ENCODE measurements at regions not wholly inside any gene's neighbourhood (a gene's known extent, or its start where the extent isn't known, plus 50 kb on each side); places are given as distances from the start of the nearest gene placed in this dataset.
A peak's percentile ranks its signal among the peaks of the same experiment; 100 is the strongest.

GRCh38 chr14:34322940-34323418 is 139.1 kb downstream of the SPTSSA start (continued):
- TF ChIP-seq RAD21 (CRISPR knock-in tag; conservative IDR thresholded peaks at IDR 0.05 in 1 of 2, IDR thresholded peaks at IDR 0.05 in 1 of 2) (peak; percentile 22 to 39; a peak in 2 of 4 replicates), DACH1 (IDR thresholded peaks at IDR 0.05; ENCODE audit: partially characterized antibody) (no peak)

- Histone ChIP-seq H3K27me3 (ENCODE audit: control insufficient read depth in 2 of 2, insufficient read depth in 2 of 2, low read length in 2 of 2) (peaks cover 0 to 5% of the 10 kb centered on the region in 2 experiments; a peak in 2 of 5 replicates), H3K27ac (ENCODE audit: extremely low read depth, low read depth, low read length) (no peak overlapping the region)
- BruUV-seq (replicated peaks) = no TSS peak
Observed at GRCh38 chr14:34319140-34319539, 142.9 kb downstream of the SPTSSA start.

More at GRCh38 chr14:34319140-34319539, 142.9 kb downstream of the SPTSSA start:
- TF ChIP-seq ZNF24 (IDR thresholded peaks at IDR 0.05) = no peak
- TF ChIP-seq CREB3 (tag; conservative IDR thresholded peaks at IDR 0.05; ENCODE audit: low read depth) = no peak
- no peak overlapping the region for H3K9ac ChIP-seq (ENCODE audit: insufficient read depth in 1 of 2, low read depth in 2 of 2, low read length in 2 of 2)
- 0% methylated on average over 4 of the region's 4 CpGs for WGBS (ENCODE audit: insufficient coverage, low coverage, missing lambda C conversion rate)
- in situ Hi-C loops (cut with MboI) = loop anchor here (25.0 kb wide), 1 partner anchor 1607 kb away; no protein-coding TSS in a partner anchor
- no peak overlapping the region for H3K4me2 ChIP-seq (ENCODE audit: insufficient read depth, low read length)
- no peaks in the 10 kb centered on the region for H3K79me2 ChIP-seq (ENCODE audit: control insufficient read depth, insufficient read depth, low read length)
- POLR2A ChIA-PET = no interaction called here
- ATAC-seq = no peak
- H3K9me1 ChIP-seq (ENCODE audit: control insufficient read depth, insufficient read depth, low read length) = no peaks in the 10 kb centered on the region
- no peaks in the 10 kb centered on the region for H3K9me3 ChIP-seq (replicated peaks; ENCODE audit: control insufficient read depth, insufficient read depth, low read depth, low read length)
- H3K36me3 ChIP-seq (ENCODE audit: control insufficient read depth, insufficient read depth, low read length) = no peaks in the 10 kb centered on the region
- H2AFZ ChIP-seq (ENCODE audit: low read depth, low read length) = no peak overlapping the region
- H3K4me3 ChIP-seq = no peak overlapping the region
- CTCF ChIA-PET (ENCODE audit: low intra/inter-chr PET ratio) = no interaction called here
- intact Hi-C loops (cut with micrococcal nuclease) = no loop called here
- DNase-seq (ENCODE audit: extremely low read depth in 1 of 4, low spot score in 3 of 4) = no peak
- no peaks in the 10 kb centered on the region for H3K4me1 ChIP-seq (replicated peaks in 1 of 2; ENCODE audit: control insufficient read depth in 2 of 2, insufficient read depth in 2 of 2, low read length in 2 of 2)
- FAIRE-seq = no peak
- no peaks in the 10 kb centered on the region for H4K20me1 ChIP-seq (replicated peaks; ENCODE audit: control insufficient read depth, insufficient read depth, low read length)

All from K562 (cell line).